ENCODE measurements at regions not wholly inside any gene's neighbourhood (a gene's known extent, or its start where the extent isn't known, plus 50 kb on each side); places are given as distances from the start of the nearest gene placed in this dataset.

- Histone ChIP-seq H3K27ac (no peak overlapping the region), H3K4me2 (no peak overlapping the region), H3K4me1 (no peaks in the 10 kb centered on the region), H3K9me3 (no peaks in the 10 kb centered on the region), H3K4me3 (no peak overlapping the region)
- ChIA-PET CTCF (no interaction called here), POLR2A (no interaction called here)
- no peak for TF ChIP-seq HOXA7 (CRISPR knock-in tag; IDR thresholded peaks at IDR 0.05)
- FAIRE-seq = no peak
- no peak for DNase-seq (ENCODE audit: low read depth in 1 of 2, low spot score in 1 of 2)
- WGBS (ENCODE audit: missing lambda C conversion rate) = 47% methylated on average over 1 of the region's 1 CpG
- no peak for ATAC-seq
Observed at GRCh38 chr6:81383472-81383871, 369.0 kb downstream of the TENT5A start.

GRCh38 chr6:81382852-81383251 is 369.6 kb downstream of the TENT5A start:
- no peak for TF ChIP-seq EHF (CRISPR knock-in tag; IDR thresholded peaks at IDR 0.05)
- no peak for TF ChIP-seq MAZ (IDR thresholded peaks at IDR 0.05; ENCODE audit: borderline replicate concordance, low read depth, low read length)
- no peak for TF ChIP-seq POLR2A (IDR thresholded peaks at IDR 0.05; ENCODE audit: low read length)
- TF ChIP-seq HOXB13 (CRISPR knock-in tag; IDR thresholded peaks at IDR 0.05; ENCODE audit: low read depth) = no peak
- no peak for TF ChIP-seq REST (IDR thresholded peaks at IDR 0.05)
- TF ChIP-seq KDM5A (IDR thresholded peaks at IDR 0.05) = no peak
- no peak for TF ChIP-seq ESRRA (IDR thresholded peaks at IDR 0.05; ENCODE audit: borderline replicate concordance, low read length)
- no peak for TF ChIP-seq CTCF (IDR thresholded peaks at IDR 0.05)
- no peak for TF ChIP-seq ZC3H11A (IDR thresholded peaks at IDR 0.05)
- TF ChIP-seq HMGXB4 (CRISPR knock-in tag; IDR thresholded peaks at IDR 0.05; ENCODE audit: borderline replicate concordance) = no peak
- TF ChIP-seq PBX3 (IDR thresholded peaks at IDR 0.05) = no peak
- TF ChIP-seq MAFK (IDR thresholded peaks at IDR 0.05; ENCODE audit: partially characterized antibody) = no peak
- TF ChIP-seq GATA3 (IDR thresholded peaks at IDR 0.05; ENCODE audit: borderline replicate concordance) = no peak
- TF ChIP-seq CHD4 (IDR thresholded peaks at IDR 0.05; ENCODE audit: borderline replicate concordance) = no peak
- TF ChIP-seq SREBF2 (IDR thresholded peaks at IDR 0.05) = no peak
- no peak for TF ChIP-seq TFCP2L1 (CRISPR knock-in tag; IDR thresholded peaks at IDR 0.05)
- TF ChIP-seq HOXA7 (CRISPR knock-in tag; IDR thresholded peaks at IDR 0.05) = no peak
- Histone ChIP-seq H3K4me3 (no peak overlapping the region), H3K27ac (no peak overlapping the region), H3K4me2 (no peak overlapping the region), H3K9me3 (no peaks in the 10 kb centered on the region), H3K4me1 (no peaks in the 10 kb centered on the region)
- ChIA-PET POLR2A (no interaction called here), CTCF (no interaction called here)
- FAIRE-seq (no peak), DNase-seq (ENCODE audit: low read depth in 1 of 2, low spot score in 1 of 2) (no peak), ATAC-seq (no peak)
- 23% methylated on average over 4 of the region's 4 CpGs for WGBS (ENCODE audit: missing lambda C conversion rate)
